NCI-H446 treated with DMSO at 0.1 percent for 48 hours (cell line): ENCODE measurements at regions not wholly inside any gene's neighbourhood (a gene's known extent, or its start where the extent isn't known, plus 50 kb on each side); places are given as distances from the start of the nearest gene placed in this dataset.

Experiments
- DNase-seq: peaks from one replicate; lab custom pipeline; 2025; lab: John Stamatoyannopoulos, UW

DNA sequence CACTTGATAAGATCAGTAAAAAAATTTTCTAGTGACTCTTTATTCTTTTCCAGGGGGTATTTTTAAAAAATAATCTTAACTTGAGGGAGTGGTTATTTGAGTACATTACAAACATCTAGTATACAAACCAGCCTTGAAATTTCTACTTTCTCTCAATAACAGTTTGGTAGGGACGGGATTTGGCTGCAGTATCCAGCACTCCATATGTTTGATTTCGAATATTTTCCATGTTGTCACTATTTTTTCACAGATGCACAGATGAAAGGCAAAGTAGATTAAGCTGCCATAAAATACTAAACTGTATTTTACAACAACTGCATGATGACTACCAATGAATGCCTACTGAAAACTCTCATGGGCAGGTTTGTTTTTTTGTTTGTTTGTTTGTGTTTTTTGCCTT, 225.0 kb downstream of the COX7B2 start:
- no peak for DNase-seq

DNA sequence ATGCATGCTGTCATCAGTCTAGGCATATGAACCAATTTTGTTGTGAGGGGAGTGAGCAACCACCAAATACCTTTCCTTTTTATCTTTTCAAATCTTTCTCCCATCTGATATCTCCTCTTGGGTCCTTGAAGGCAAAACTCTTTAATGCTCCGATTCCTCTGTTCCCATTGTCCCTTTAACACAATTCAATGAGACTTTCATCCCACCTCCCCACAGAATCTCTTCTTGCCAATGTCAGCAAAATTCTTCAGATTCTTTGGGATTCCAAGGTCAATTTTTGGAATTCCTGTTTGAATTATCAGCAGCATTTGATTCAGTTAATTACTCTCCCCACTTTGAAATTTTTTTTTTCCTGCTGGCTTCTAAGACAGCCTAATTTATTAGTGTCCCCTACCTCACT, 232.7 kb downstream of the COX7B2 start:
- no peak for DNase-seq

DNA sequence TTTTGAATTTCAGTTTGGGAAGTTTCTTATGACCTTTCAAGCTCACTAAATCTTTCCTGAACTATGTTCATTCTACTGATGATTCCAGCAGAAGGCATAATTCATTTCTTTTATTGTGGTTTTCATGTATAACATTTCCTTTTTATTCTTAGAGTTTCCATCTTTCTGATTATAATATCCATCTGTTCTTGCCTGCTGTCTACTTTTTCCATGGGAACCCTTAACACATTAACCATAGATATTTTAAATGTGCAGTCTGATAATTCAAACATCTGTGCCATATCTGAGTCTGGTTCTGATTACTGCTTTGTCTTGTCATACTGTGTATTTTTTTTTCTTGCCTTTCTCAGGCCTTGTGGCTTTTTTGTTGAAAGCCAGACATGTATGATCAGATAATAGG, 234.7 kb downstream of the COX7B2 start:
- no peak for DNase-seq

DNA sequence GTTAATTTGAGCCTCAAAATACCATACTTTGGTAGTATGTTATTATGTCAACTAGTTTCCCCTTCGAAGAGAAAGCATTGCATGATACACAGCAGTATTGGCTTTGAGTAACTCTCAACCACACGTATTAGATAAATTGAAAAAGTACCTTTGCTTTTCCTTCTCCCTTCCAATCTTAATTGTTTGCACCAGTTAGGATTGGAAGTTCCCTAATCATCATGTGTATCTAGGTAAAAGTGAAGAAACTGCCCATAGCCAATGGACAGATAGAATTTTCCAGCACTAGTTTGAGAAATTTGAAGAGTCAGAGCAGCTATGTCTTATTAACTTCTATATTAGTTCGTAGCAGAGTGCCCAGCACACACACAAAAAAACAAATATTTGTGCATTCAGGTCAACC, 241.3 kb downstream of the COX7B2 start:
- no peak for DNase-seq

DNA sequence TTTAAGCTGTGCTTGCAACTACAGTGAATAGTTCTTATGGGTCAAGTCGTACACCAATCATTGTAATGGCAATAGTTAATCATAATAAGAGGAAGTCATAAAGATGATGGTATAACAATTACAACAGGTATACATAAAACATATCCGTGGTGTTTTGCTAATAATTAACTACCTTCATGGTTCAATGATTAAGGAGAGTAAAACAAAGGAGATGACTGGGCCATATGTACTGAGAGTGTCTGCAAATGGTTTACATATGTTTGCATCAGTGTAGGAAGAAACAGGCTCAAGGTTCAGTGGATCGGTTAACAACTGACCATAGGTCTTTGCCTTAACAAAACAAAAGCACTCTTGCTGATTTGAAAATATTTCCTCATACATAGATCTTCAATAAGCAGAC, 253.0 kb downstream of the COX7B2 start:
- no peak for DNase-seq

DNA sequence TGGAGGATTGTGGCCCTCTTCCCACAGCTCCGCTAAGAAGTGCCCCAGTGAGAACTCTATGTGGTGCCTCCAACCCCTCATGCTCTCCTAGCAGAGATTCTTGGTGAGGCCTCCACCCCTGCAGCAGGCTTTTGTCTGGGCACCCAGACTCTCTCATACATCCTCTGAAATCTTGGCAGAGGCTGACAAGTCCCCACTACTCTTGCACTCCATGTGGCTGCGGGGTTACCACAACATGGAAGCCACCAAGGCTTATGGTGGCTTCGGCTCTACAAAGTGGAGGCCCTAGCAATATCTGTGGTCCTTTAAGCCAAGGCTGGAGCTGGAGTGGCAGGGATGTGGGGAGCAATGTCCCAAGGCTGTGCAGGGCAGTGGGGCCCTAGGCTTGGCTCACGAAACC, 255.2 kb downstream of the COX7B2 start:
- DNase-seq, result no peak

DNA sequence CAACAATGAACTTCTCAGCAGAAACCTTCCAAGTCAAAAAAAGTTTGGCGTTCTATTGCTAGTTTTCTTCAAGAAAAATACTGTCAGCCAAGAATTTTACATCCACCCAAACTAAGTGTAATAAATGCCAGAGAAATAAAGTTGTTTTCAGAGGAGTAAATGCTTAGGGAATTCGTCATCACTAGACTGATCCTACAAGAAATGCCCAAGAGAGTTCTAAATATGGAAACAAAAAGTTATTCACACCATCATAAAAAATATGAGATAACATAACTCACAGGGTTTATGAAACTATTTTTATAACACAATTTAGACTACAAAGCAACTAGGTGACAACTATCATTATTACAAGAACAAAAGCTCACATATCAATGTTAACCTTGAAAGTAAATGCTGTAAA, 259.5 kb upstream of the GABRA2 start:
- no peak for DNase-seq

DNA sequence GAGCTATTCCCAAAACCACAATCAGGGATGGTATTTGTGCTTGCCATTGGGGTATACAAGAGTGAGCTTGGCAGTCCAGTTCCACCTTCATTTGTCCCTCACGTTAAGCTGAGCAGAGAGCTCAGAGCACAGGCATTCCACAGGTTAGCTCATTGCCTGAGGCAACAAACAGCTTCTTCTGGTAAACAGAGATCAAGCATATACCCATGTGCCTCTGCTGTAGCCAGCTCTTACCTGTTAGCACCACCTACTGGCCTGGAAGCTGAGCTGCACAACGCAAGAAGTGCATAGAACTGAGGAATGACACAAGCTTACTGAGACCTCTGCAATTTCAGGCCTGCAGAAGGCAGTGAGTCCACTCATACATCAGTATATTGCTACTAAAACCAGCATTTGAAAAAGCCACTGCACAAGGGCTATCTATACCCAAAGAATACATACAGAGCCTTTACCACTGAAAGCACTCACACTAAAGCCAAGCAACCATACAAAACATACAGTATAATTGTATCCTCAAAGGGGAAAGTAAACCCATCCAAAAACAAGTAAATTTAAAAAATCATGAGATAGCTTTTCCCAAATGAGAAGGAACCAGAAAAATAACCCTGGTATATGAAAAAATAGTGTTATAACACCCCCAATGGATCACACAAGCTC, 258.3 kb upstream of the GABRA2 start:
- DNase-seq, result peak; percentile 40

DNA sequence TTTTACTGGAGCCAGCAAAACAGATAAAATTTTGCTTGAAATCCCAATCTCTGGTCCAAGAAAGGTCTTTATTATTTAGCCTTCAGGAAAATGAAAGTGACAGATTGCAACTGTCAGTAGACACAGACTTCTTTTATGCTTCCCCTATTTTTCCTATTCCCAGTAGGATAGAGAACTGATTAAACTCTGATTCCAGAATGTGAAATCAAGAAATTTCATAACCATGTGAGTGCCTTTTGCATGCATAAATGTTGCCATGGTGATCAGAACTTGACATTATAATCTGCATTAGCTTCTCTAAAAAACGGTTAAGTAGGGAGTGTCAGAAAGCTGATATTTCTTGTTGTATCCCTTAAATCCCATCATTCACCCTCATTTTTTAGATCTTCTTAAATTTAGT, 255.2 kb upstream of the GABRA2 start:
- no peak for DNase-seq
